Stimulated activated CD4-positive, alpha-beta T cell treated with anti-CD3 and anti-CD28 coated beads, TNF-alpha, amount 100 ng/mL, for 1 hour (primary cell): ENCODE measurements at regions not wholly inside any gene's neighbourhood (a gene's known extent, or its start where the extent isn't known, plus 50 kb on each side); places are given as distances from the start of the nearest gene placed in this dataset.

Experiments
- DNase-seq, 3 donors: peaks; one replicate each; pipeline ENCODE4 v3.0.0-alpha.2; 2020; ENCODE audit warnings: low read depth in 3 of 3, low spot score in 1 of 3

GRCh38 chr13:103157434-103158145, 91.4 kb upstream of the SLC10A2 start:
- DNase-seq: no peak

DNA sequence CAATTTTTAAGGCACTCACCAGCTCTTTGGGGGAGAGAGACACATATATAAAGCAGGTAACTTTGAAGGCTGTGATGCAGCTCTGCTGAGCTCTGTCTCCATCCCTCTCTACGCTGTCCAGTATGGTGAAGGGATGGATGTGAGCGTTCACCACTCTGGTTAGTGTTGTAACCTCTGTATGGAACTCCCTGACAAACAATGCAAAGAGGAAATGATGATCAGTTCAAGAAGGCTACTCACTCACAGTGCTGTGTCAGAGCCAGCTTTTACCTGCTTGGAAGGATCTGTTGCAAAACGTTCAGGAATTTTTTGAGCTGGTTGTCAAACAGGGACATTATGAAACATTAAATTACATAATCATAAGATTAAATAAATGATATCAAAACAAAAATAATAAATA, 90.8 kb upstream of the SLC10A2 start:
- DNase-seq: no peak

DNA sequence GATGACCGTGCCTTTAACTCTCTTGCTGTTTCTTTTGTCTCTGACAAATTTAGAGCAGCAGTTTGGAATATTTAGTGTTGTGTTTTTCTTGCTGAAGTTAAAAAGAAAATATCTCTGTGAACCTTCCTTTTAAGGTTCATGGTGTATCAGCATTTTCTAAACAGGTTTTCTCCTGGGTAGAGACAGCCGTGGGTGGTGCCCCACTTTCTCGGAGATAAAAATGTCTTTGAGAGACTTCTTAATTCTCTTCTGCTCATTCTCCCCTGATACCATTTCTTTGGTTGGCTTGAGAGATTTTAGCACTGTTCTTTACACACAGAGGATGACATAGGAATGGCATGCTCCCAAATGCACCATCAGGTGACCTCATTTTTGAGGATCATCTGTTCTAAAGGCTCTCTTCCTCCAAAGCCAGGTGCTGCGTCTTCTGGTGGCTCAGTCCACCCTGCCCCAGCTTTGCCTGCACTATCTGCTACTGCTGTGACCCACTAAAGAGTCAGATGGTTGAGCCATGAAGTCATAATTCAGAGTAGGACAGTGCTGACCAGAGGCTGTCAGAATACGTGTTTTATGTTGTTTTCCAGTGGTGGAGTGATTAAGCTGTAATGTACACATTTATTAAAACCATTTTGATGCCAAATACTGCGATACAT, 90.3 kb upstream of the SLC10A2 start:
- no peak for DNase-seq

GRCh38 chr13:103153466-103153865, 87.2 kb upstream of the SLC10A2 start:
- DNase-seq: no peak

DNA sequence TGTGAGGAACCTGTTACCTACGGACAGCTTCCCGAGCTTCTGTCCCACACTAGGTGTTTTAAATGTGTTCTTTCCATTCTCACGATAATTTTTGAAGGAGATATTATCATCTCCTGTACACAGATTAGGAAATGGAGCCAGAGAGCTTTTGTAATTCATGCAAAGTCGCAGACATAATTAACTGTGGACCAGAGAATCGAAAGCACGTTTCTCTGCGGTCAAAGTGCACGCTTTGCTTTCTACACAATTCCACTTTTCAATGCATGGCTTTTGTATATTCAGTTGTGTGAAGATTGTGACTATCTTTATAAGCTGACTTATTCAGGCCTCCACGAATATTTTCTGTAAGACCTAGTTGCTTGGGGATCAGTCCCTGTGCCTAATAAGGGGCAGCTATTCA, 81.7 kb upstream of the SLC10A2 start:
- DNase-seq: no peak

DNA sequence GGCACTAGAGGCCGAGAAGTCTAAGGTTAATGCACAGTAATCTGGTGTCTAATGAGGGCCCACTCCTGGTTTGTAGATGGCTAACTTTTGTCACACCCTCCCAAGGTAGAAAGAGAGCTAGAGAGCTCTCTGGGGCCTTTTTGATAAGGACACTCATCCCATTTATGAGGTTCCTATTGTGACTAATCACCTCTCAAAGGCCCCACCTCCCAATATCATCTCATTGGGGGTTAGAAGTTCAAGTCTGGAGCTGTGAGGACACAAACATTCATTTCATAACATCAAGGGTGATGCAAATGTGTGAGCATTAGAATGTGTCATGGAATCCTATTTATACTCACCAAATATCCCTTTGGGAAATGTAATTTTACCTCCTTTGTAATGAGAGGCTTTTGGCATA, 79.2 kb upstream of the SLC10A2 start:
- DNase-seq: no peak

DNA sequence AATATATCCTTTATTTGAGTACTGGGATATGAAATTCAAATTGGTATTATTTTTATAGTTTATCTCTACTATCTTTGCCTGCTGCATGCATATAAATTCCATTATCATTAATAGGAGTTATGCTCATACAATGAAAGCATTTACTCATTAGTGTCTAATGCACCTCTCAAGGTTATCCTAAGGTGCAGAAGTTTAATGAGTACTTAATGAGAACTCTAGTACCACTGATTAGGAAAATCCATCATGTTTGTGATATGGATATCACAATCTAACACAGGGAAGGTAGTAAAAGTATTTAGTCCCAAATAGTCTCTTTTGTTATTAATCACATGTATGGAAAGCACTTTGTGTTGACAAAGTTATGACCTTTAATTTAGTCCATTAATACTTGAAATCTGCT, 77.2 kb upstream of the SLC10A2 start:
- no peak for DNase-seq

DNA sequence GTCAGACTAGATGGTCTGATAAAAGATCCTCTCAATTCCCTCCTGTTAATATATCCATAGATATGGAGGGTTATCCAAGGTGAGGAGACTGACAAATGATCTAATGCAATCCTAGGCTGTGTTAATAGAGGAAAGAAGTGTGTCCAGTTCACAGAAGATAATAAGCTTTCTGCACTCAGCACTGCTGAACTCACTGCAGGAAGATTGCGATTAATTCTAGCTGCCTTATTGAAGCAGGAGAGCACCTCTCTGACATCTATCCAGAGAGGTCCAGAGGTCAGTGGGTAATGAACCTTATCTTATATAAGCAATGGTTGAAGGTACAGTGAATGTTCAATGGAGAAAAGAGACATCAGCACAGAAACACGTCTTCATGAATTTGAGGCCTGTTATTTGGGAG, 75.9 kb upstream of the SLC10A2 start:
- no peak for DNase-seq

GRCh38 chr13:103140001-103140671, 73.9 kb upstream of the SLC10A2 start:
- no peak for DNase-seq

- no peak for DNase-seq
Observed at GRCh38 chr13:103134271-103134670, 68.1 kb upstream of the SLC10A2 start.

GRCh38 chr13:103133556-103133955, 67.3 kb upstream of the SLC10A2 start:
- DNase-seq: no peak

DNA sequence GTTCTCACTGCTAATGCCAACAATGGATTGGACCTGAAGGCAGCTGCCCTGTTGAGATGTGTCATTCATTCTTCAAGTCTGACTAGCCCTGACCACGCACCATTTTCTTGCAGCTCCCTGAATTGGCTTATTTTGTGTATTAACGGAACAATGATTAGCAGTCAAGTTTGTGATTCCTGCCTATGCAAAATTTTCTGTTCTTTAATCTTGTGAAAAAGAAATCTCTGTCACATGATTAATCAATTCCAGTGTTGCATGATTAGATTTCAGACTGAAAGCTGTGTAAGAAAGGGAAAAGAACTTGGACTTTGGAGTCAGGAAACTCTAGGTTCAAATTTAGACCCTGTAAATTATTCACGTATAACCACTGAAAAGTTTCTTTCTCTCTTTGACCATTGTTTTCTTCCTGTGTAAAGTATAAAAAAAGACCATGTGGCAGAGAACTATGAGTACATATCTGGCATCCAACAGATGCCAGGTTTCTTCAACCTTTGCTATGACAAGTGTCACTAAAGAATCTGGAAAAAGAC, 64.5 kb upstream of the SLC10A2 start:
- no peak for DNase-seq

- DNase-seq: no peak
Observed at GRCh38 chr13:103130146-103130545, 63.9 kb upstream of the SLC10A2 start.
